Gastrocnemius medialis (tissue), 4 donors: ENCODE measurements at regions not wholly inside any gene's neighbourhood (a gene's known extent, or its start where the extent isn't known, plus 50 kb on each side); places are given as distances from the start of the nearest gene placed in this dataset.

Experiments used
- ATAC-seq, 2 donors: fragments of 150-250 bp; one replicate each; pipeline ENCODE4 v1.9.1; 2016
- DNase-seq, 2 donors: peaks; one replicate each; pipeline ENCODE4 v3.0.0-alpha.2; 2019
- H3K27ac ChIP-seq, 4 donors: fragments of 200-600 bp; sonication (generic); 1 replicate in 1 of 4; 2 replicates in 3 of 4; pipeline ENCODE4 v1.5.1; 2016 to 2018; ENCODE audit warnings: mild to moderate bottlenecking in 2 of 4, moderate library complexity in 1 of 4
- H3K27me3 ChIP-seq, 3 donors: fragments of 200-600 bp; sonication (generic) in 2 of 3; 1 replicate in 1 of 3; 2 replicates in 2 of 3; pipeline versions ENCODE4 v1.5.1 to v1.6.0; 2016 to 2019; ENCODE audit warnings: mild to moderate bottlenecking in 1 of 3, moderate library complexity in 1 of 3
- H3K36me3 ChIP-seq, 2 donors: fragments of 200-600 bp; sonication (generic) in 1 of 2; one replicate each; pipeline ENCODE4 v1.5.1; 2017 to 2018
- H3K4me1 ChIP-seq, 2 donors: fragments of 200-600 bp; sonication (generic) in 1 of 2; one replicate each; pipeline ENCODE4 v1.5.1; 2016 to 2017; ENCODE audit warnings: mild to moderate bottlenecking in 2 of 2
- H3K4me3 ChIP-seq, 4 donors: fragments of 200-600 bp; sonication (generic) in 3 of 4; 1 replicate in 1 of 4; 2 replicates in 3 of 4; pipeline ENCODE4 v1.5.1; 2016 to 2019; ENCODE audit warnings: mild to moderate bottlenecking in 2 of 4
- H3K9me3 ChIP-seq, 3 donors: fragments of 200-600 bp; sonication (generic) in 2 of 3; 1 replicate in 1 of 3; 2 replicates in 2 of 3; pipeline ENCODE4 v1.5.1; 2016 to 2019
- POLR2A ChIP-seq, 2 donors: fragments of 450-650 bp; IDR thresholded peaks; one replicate each; pipeline ENCODE4 v1.6.1; 2017; ENCODE audit warnings: antibody characterized with exemption in 2 of 2, mild to moderate bottlenecking in 2 of 2, moderate library complexity in 2 of 2
- in situ Hi-C, 4 donors: fragments of 200-750 bp; cut with MboI; loops; one replicate each; pipeline versions ENCODE4 v1.15.0 to v1.8.0; 2017; ENCODE audit warnings: low sequenced_read_pairs in 4 of 4
- intact Hi-C: fragments of 100-400 bp; cut with DNase I; formaldehyde crosslinking; loops from one replicate; pipeline ENCODE4 v1.15.1; 2023; ENCODE audit warnings: low total_unique reads
- TF ChIP-seq, protein P1 (sequence below), 5 experiments: fragments of 450-650 bp in 3 of 5; fragments of 200-600 bp in 2 of 5; sonication (generic) in 2 of 5; IDR thresholded peaks in 4 of 5; conservative IDR thresholded peaks in 1 of 5; 1 replicate in 4 of 5; 2 replicates in 1 of 5; pipeline ENCODE4 v1.5.1; 2016 to 2019; ENCODE audit warnings: antibody characterized with exemption in 5 of 5, mild to moderate bottlenecking in 3 of 5, moderate library complexity in 3 of 5

DNA sequence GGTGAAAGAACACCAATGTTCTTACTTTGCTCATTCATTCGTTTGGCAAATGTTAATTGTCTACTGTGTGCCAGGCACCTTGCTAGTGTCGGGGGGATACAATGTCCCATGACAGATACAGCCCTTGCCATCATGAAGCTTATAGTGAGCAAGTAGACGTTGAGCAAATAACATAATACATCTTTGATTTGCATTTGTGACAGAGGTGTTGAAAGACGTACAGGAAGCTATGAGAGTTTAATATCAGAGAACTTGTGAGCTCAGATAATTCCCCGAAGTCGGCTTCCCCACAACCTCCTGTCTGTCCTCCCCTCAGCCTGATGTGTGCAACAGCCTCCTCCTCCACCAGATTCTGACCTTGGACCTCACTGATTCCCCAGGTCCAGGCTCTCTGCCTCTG lies 138.0 kb upstream of the SDK2 start:
- Histone ChIP-seq H3K27me3 (peaks cover 11 to 31% (median 13%) of the 10 kb centered on the region in 3 donors), H3K4me3 (no peak overlapping the region), H3K27ac (no peak overlapping the region), H3K4me1 (no peaks in the 10 kb centered on the region), H3K9me3 (no peaks in the 10 kb centered on the region), H3K36me3 (no peaks in the 10 kb centered on the region)
- in situ Hi-C loops, result no loop called here
- TF ChIP-seq, protein P1, sequence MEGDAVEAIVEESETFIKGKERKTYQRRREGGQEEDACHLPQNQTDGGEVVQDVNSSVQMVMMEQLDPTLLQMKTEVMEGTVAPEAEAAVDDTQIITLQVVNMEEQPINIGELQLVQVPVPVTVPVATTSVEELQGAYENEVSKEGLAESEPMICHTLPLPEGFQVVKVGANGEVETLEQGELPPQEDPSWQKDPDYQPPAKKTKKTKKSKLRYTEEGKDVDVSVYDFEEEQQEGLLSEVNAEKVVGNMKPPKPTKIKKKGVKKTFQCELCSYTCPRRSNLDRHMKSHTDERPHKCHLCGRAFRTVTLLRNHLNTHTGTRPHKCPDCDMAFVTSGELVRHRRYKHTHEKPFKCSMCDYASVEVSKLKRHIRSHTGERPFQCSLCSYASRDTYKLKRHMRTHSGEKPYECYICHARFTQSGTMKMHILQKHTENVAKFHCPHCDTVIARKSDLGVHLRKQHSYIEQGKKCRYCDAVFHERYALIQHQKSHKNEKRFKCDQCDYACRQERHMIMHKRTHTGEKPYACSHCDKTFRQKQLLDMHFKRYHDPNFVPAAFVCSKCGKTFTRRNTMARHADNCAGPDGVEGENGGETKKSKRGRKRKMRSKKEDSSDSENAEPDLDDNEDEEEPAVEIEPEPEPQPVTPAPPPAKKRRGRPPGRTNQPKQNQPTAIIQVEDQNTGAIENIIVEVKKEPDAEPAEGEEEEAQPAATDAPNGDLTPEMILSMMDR (IDR thresholded peaks at IDR 0.05 in 4 of 5, conservative IDR thresholded peaks at IDR 0.05 in 1 of 5), result no peak
- no peak for TF ChIP-seq POLR2A (IDR thresholded peaks at IDR 0.05)
- DNase-seq (no peak), ATAC-seq (no peak)
- intact Hi-C loops, result no loop called here

DNA sequence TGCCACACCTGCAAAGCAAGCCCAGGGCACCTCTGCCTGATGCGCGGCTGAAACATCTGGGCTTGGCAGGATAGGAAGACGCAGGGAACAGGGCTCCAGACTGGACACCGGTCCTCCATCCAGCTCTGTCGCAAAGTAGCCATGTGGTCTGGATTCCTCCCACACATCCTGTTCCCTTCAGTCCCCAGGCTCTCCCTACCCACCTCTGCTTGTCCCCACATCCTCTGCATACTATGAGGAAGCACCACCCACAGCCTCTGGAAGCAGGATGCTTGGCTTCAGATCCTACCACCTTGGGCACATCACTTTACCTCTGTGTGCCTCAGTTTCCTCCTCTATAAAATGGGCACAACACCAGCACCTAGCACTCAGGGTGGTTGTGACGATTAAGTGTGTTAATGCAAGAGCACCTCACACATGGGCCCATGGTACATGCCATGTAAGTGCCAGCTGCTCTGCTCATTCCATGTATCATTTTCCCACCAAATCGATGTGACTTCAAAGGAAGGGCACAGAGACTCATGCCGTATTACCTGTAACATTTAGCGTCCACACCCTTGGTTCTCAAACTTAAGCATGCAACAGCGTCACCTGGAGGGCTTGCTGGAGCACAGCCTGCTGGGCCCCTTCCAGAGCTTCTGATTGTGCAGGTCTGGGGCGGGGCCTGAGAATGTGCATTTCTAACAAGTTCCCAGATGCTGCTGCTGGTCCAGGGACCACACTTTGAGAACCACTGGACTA lies 138.6 kb upstream of the SDK2 start:
- intact Hi-C loops, result no loop called here
- no peaks in the 10 kb centered on the region for H3K9me3 ChIP-seq
- DNase-seq (no peak), ATAC-seq (no peak)
- peaks cover 9 to 32% (median 11%) of the 10 kb centered on the region in 3 donors for H3K27me3 ChIP-seq
- no peaks in the 10 kb centered on the region for H3K36me3 ChIP-seq
- H3K4me1 ChIP-seq, result no peaks in the 10 kb centered on the region
- H3K27ac ChIP-seq, result no peak overlapping the region
- in situ Hi-C loops, result no loop called here
- no peak for TF ChIP-seq POLR2A (IDR thresholded peaks at IDR 0.05)
- TF ChIP-seq, protein P1 (IDR thresholded peaks at IDR 0.05 in 4 of 5, conservative IDR thresholded peaks at IDR 0.05 in 1 of 5), result no peak
- H3K4me3 ChIP-seq, result no peak overlapping the region

DNA sequence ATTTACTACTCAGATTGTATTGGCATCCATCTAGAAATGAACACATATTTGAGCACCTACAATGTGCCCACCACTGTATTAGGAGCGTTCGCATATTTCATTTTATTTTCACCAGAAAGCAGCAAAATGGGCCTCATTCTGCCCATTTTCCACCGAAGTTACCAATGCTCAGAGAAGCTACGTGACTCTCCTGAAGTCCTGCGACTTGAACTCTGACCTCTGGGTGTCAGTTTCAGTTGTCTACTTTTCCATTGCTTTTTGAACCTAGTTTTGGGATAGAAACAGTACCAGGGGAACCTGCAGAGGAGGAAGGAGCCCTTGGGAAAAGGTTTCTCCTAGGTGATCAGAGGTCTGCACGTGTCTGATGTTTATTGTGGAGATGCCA lies 139.1 kb upstream of the SDK2 start:
- H3K27me3 ChIP-seq, result peaks cover 9 to 33% (median 11%) of the 10 kb centered on the region in 3 donors
- DNase-seq, result no peak
- TF ChIP-seq, protein P1 (IDR thresholded peaks at IDR 0.05 in 4 of 5, conservative IDR thresholded peaks at IDR 0.05 in 1 of 5), result no peak
- no peak for TF ChIP-seq POLR2A (IDR thresholded peaks at IDR 0.05)
- no peak overlapping the region for H3K27ac ChIP-seq
- no peak overlapping the region for H3K4me3 ChIP-seq
- no peak for ATAC-seq
- H3K36me3 ChIP-seq, result no peaks in the 10 kb centered on the region
- no peaks in the 10 kb centered on the region for H3K9me3 ChIP-seq
- in situ Hi-C loops, result no loop called here
- H3K4me1 ChIP-seq, result no peaks in the 10 kb centered on the region
- intact Hi-C loops, result no loop called here

DNA sequence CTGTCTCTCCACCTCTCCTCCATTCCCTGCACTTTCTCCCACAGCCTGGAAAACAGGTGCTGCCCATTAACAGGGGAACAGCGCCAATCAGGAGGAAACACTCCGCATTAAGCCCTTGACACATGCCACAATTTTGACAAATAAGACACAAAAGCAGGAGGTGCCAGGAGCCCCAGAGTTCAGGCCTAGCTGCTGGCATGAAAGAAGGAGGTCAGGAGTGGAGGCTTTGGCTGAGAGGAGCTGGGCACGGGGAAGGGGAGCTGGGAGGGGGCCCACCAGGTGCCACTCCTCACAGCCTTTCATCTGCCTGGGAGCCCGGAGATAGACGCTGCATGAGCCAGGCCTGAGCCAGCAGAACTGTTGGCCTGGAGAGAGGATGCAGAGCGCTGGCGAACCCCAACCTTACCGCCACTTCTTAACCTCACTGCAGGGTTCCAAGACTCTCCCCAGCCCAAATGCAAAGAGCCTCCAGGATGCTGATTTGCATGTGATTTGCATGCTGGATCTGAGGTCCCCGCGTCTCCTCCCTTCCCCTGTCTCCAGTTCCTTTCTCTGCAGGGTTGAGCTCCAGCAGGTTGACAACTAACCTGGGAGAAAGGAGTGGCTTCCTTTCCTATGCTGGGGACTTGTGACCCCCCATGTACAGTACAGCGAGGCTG lies 139.8 kb upstream of the SDK2 start:
- intact Hi-C loops, result no loop called here
- no peak for ATAC-seq

More for the DNA sequence above, 139.8 kb upstream of the SDK2 start:
- no peak for TF ChIP-seq POLR2A (IDR thresholded peaks at IDR 0.05)
- TF ChIP-seq, protein P1 (IDR thresholded peaks at IDR 0.05 in 4 of 5, conservative IDR thresholded peaks at IDR 0.05 in 1 of 5), result no peak
- no peaks in the 10 kb centered on the region for H3K4me1 ChIP-seq
- no peak overlapping the region for H3K4me3 ChIP-seq
- no peak for DNase-seq
- H3K27me3 ChIP-seq, result peaks cover 9 to 33% (median 11%) of the 10 kb centered on the region in 3 donors
- no peaks in the 10 kb centered on the region for H3K9me3 ChIP-seq
- no peaks in the 10 kb centered on the region for H3K36me3 ChIP-seq
- H3K27ac ChIP-seq, result no peak overlapping the region
- in situ Hi-C loops, result no loop called here
